CD14-positive monocyte (primary cell): ENCODE measurements at regions not wholly inside any gene's neighbourhood (a gene's known extent, or its start where the extent isn't known, plus 50 kb on each side); places are given as distances from the start of the nearest gene placed in this dataset.
"Not testable (repeated sequence)": the region's sequence is repeated elsewhere in the genome, so short reads cannot be mapped to it uniquely, and the experiment has no call there.

Experiments used
- DNase-seq, 3 donors: peaks; one replicate each; pipeline ENCODE4 v3.0.0-alpha.2; 2011 to 2022
- H2AFZ ChIP-seq: 2 replicates; pipeline ENCODE4 v1.6.0; 2012; ENCODE audit warnings: mild to moderate bottlenecking, low read depth, low read length, inconsistent platforms; ENCODE audit not compliant: insufficient read depth, poor library complexity, severe bottlenecking
- H3K27ac ChIP-seq, 2 donors: 1 replicate in 1 of 2; 2 replicates in 1 of 2; pipeline ENCODE4 v1.5.1; 2012 to 2013; ENCODE audit warnings: low read length in 2 of 2, control low read depth in 1 of 2, inconsistent platforms in 1 of 2, low read depth in 1 of 2, mild to moderate bottlenecking in 1 of 2
- H3K27me3 ChIP-seq, 2 donors: one replicate each; pipeline versions ENCODE4 v1.6.0 to v1.6.1; 2011 to 2013; ENCODE audit warnings: low read length in 2 of 2; ENCODE audit not compliant: control insufficient read depth in 2 of 2, insufficient read depth in 2 of 2
- H3K36me3 ChIP-seq, 2 donors: replicated peaks in 1 of 2; 1 replicate in 1 of 2; 2 replicates in 1 of 2; pipeline versions ENCODE4 v1.5.1 to v1.6.1; 2012 to 2013; ENCODE audit warnings: low read length in 2 of 2, control low read depth in 1 of 2, inconsistent platforms in 1 of 2, mild to moderate bottlenecking in 1 of 2; ENCODE audit not compliant: insufficient read depth in 2 of 2, control insufficient read depth in 1 of 2
- H3K4me1 ChIP-seq, 2 donors: 1 replicate in 1 of 2; 2 replicates in 1 of 2; pipeline versions ENCODE4 v1.5.1 to v1.6.1; 2012 to 2013; ENCODE audit warnings: low read length in 2 of 2, control low read depth in 1 of 2, inconsistent platforms in 1 of 2, mild to moderate bottlenecking in 1 of 2, moderate library complexity in 1 of 2; ENCODE audit not compliant: insufficient read depth in 2 of 2, control insufficient read depth in 1 of 2
- H3K4me2 ChIP-seq: replicated peaks from 2 replicates; pipeline ENCODE3; 2012; ENCODE audit warnings: low read length, moderate library complexity, mild to moderate bottlenecking; ENCODE audit not compliant: poor library complexity, severe bottlenecking; ENCODE audit errors: extremely low read depth
- H3K4me3 ChIP-seq, 3 experiments: fragments of 200-600 bp in 1 of 3; sonication (generic) in 1 of 3; replicated peaks in 1 of 3; 1 replicate in 2 of 3; 2 replicates in 1 of 3; pipeline ENCODE4 v1.5.1; 2011 to 2013; ENCODE audit warnings: low read length in 3 of 3, mild to moderate bottlenecking in 3 of 3, control low read depth in 2 of 3, low read depth in 2 of 3, inconsistent platforms in 1 of 3, moderate library complexity in 1 of 3
- H3K79me2 ChIP-seq: 2 replicates; pipeline ENCODE4 v1.6.0; 2012; ENCODE audit warnings: mild to moderate bottlenecking, control low read depth, inconsistent platforms, low read length, moderate library complexity; ENCODE audit not compliant: insufficient read depth
- H3K9ac ChIP-seq: 2 replicates; pipeline ENCODE4 v1.6.0; 2017; ENCODE audit warnings: low read length, mild to moderate bottlenecking; ENCODE audit not compliant: insufficient read depth, poor library complexity, severe bottlenecking
- H3K9me3 ChIP-seq, 2 donors: replicated peaks in 1 of 2; 1 replicate in 1 of 2; 2 replicates in 1 of 2; pipeline versions ENCODE4 v1.5.1 to v1.6.1; 2012 to 2013; ENCODE audit warnings: low read length in 2 of 2, control low read depth in 1 of 2; ENCODE audit not compliant: control insufficient read depth in 1 of 2, insufficient read depth in 1 of 2
- H4K20me1 ChIP-seq: 2 replicates; pipeline ENCODE4 v1.6.0; 2012; ENCODE audit warnings: mild to moderate bottlenecking, low read length, control low read depth, moderate library complexity; ENCODE audit not compliant: insufficient read depth
- H3K27ac Mint-ChIP-seq, 7 donors: one replicate each; pipeline ENCODE4 v1.8.0; 2020; ENCODE audit warnings: mild to moderate bottlenecking in 7 of 7, mixed read lengths in 7 of 7, moderate library complexity in 6 of 7, inconsistent platforms in 2 of 7
- H3K27me3 Mint-ChIP-seq, 3 donors: one replicate each; pipeline ENCODE4 v1.8.0; 2021 to 2022; ENCODE audit warnings: low read depth in 3 of 3, mild to moderate bottlenecking in 3 of 3, mixed read lengths in 3 of 3, moderate library complexity in 3 of 3, inconsistent platforms in 1 of 3
- H3K36me3 Mint-ChIP-seq, 2 donors: one replicate each; pipeline ENCODE4 v1.8.0; 2020; ENCODE audit warnings: mixed read lengths in 2 of 2, inconsistent platforms in 1 of 2, mild to moderate bottlenecking in 1 of 2
- H3K4me1 Mint-ChIP-seq: one replicate; pipeline ENCODE4 v1.8.0; 2020; ENCODE audit warnings: mild to moderate bottlenecking, mixed read lengths
- H3K4me3 Mint-ChIP-seq, 2 donors: one replicate each; pipeline ENCODE4 v1.8.0; 2020; ENCODE audit warnings: mild to moderate bottlenecking in 2 of 2, mixed read lengths in 2 of 2, moderate library complexity in 1 of 2
- H3K9me3 Mint-ChIP-seq, 7 donors: one replicate each; pipeline ENCODE4 v1.8.0; 2020 to 2022; ENCODE audit warnings: mixed read lengths in 7 of 7, mild to moderate bottlenecking in 6 of 7, moderate library complexity in 6 of 7, inconsistent platforms in 2 of 7
- WGBS: methylation state at CpG from one replicate; pipeline ENCODE4 v1.1.5; 2013; ENCODE audit warnings: missing lambda C conversion rate; ENCODE audit not compliant: insufficient coverage; 5-methylcytosine and 5-hydroxymethylcytosine counted together
- intact Hi-C, 2 donors: fragments of 100-400 bp; cut with micrococcal nuclease; formaldehyde crosslinking; loops; one replicate each; pipeline versions ENCODE4 v1.15.0 to v1.15.1; 2023
- TF ChIP-seq, protein P1 (sequence below): fragments of 200-600 bp; IDR thresholded peaks from one replicate; pipeline ENCODE4 v1.8.0; 2022; ENCODE audit warnings: antibody characterized with exemption, mild to moderate bottlenecking

DNA sequence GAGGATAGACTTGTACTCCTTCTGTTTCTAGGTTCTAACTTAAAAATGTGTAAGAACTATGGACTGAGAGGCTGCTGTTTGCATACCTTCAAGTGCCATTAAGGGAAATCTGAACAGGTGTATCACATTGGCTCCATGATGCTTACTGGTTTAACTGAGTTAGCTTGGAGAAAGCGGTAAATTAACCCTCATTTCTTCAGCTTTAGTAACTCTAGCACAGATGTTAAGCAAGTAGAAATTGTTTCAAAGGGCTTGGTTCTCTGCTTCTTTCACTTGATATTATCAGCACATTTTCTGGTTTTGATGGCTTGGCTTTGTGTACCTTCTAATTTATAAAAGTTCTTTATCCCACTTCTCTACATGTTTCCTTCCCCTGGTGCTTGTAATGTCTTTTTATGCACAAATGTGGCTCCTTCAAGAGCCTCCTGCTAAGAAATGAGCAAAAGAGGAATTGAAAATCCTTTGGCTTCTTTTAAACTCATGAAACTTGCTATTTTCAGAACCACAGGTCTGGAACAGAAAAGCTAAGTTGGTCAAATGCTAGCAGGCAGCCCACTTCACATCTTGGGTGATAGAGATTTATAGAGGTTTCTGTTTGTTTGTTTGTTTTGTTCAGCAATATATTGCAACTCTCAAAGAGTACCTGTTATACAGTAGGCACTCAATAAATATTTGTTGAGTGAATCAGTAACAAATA, 249.9 kb upstream of the THUMPD2 start:
- Mint-ChIP-seq H3K36me3 (peaks cover 0 to 4% of the 10 kb centered on the region in 2 donors), H3K9me3 (peaks cover 3 to 23% (median 14%) of the 10 kb centered on the region in 7 donors), H3K4me1 (peaks cover 33% of the 10 kb centered on the region), H3K27ac (peak overlapping the region in 2 of 7 donors; percentile 10 to 54), H3K27me3 (peaks cover 0 to 2% (median 0%) of the 10 kb centered on the region in 3 donors), H3K4me3 (peak overlapping the region in 1 of 2 donors; percentile 40)
- Histone ChIP-seq H3K9ac (no peak overlapping the region), H2AFZ (no peak overlapping the region), H3K36me3 (no peaks in the 10 kb centered on the region), H3K4me1 (peaks cover 23 to 27% of the 10 kb centered on the region in 2 donors), H3K9me3 (peaks cover 6% of the 10 kb centered on the region in 2 donors), H4K20me1 (no peaks in the 10 kb centered on the region), H3K4me3 (no peak overlapping the region), H3K79me2 (no peaks in the 10 kb centered on the region), H3K27me3 (no peaks in the 10 kb centered on the region), H3K27ac (peak overlapping the region in 1 of 2 donors; percentile 39), H3K4me2 (peak overlapping the region; percentile 32)
- TF ChIP-seq, protein P1, sequence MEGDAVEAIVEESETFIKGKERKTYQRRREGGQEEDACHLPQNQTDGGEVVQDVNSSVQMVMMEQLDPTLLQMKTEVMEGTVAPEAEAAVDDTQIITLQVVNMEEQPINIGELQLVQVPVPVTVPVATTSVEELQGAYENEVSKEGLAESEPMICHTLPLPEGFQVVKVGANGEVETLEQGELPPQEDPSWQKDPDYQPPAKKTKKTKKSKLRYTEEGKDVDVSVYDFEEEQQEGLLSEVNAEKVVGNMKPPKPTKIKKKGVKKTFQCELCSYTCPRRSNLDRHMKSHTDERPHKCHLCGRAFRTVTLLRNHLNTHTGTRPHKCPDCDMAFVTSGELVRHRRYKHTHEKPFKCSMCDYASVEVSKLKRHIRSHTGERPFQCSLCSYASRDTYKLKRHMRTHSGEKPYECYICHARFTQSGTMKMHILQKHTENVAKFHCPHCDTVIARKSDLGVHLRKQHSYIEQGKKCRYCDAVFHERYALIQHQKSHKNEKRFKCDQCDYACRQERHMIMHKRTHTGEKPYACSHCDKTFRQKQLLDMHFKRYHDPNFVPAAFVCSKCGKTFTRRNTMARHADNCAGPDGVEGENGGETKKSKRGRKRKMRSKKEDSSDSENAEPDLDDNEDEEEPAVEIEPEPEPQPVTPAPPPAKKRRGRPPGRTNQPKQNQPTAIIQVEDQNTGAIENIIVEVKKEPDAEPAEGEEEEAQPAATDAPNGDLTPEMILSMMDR: no peak
- intact Hi-C loops: no loop called here
- peak in 2 of 3 donors; percentile 13 to 24 for DNase-seq
- no CpG with 5 or more reads among the region's 1 CpG for WGBS

DNA sequence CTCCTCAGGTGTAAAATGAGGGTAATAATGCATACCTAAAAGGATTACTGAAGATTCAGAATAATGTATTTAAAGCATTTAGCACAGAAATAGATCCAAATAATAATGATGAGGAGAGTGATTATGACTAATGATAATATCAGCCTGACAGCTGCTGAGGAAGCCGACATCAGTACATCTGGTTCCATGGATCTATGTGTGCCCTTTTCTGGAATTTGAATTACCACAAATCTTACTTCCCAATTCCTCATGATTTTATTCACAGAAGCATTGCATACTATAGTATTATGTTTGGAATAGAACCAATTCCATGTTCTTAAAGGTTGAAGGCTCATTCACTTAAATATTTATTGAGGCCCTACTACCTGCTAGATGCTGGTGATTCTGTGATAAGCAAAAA, 248.9 kb upstream of the THUMPD2 start:
- Histone ChIP-seq H3K9ac (no peak overlapping the region), H2AFZ (no peak overlapping the region)
- intact Hi-C loops: no loop called here

DNA sequence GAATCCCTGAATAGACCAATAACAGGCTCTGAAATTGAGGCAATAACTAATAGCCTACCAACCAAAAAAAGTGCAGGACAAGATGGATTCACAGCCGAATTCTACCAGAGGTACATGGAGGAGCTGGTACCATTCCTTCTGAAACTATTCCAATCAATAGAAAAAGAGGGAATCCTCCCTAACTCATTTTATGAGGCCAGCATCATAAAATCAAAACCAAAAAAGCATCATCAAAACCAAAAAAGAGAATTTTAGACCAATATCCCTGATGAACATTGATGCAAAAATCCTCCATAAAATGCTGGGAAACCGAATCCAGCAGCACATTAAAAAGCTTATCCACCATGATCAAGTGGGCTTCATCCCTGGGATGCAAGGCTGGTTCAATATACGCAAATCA, 246.2 kb upstream of the THUMPD2 start:
- Mint-ChIP-seq H3K9me3 (peaks cover 15 to 38% (median 30%) of the 10 kb centered on the region in 7 donors), H3K4me1 (peaks cover 23% of the 10 kb centered on the region)
- H3K9ac ChIP-seq, H3K4me3 Mint-ChIP-seq, intact Hi-C loops, H3K27me3 Mint-ChIP-seq, H3K27me3 ChIP-seq, H3K79me2 ChIP-seq, DNase-seq, H2AFZ ChIP-seq, H3K4me3 ChIP-seq, H3K27ac Mint-ChIP-seq, H3K27ac ChIP-seq, H4K20me1 ChIP-seq, H3K36me3 ChIP-seq, H3K4me2 ChIP-seq, H3K36me3 Mint-ChIP-seq: not testable (repeated sequence)
- WGBS: no CpG with 5 or more reads among the region's 3 CpGs
- Histone ChIP-seq H3K4me1 (peaks cover 22 to 23% of the 10 kb centered on the region in 2 donors), H3K9me3 (peaks cover 16 to 18% of the 10 kb centered on the region in 2 donors)

More for the DNA sequence above, 248.9 kb upstream of the THUMPD2 start:
- TF ChIP-seq, protein P1: no peak
- H3K4me3 Mint-ChIP-seq: no peak overlapping the region
- WGBS: no CpG with 5 or more reads among the region's 1 CpG
- peaks cover 33% of the 10 kb centered on the region for H3K4me1 Mint-ChIP-seq
- Histone ChIP-seq H3K9me3 (no peaks in the 10 kb centered on the region), H4K20me1 (no peaks in the 10 kb centered on the region), H3K27me3 (no peaks in the 10 kb centered on the region), H3K27ac (no peak overlapping the region), H3K4me3 (no peak overlapping the region), H3K79me2 (no peaks in the 10 kb centered on the region), H3K36me3 (no peaks in the 10 kb centered on the region), H3K4me1 (peaks cover 23 to 27% of the 10 kb centered on the region in 2 donors), H3K4me2 (no peak overlapping the region)
- DNase-seq: no peak
- H3K9me3 Mint-ChIP-seq: peaks cover 4 to 18% (median 10%) of the 10 kb centered on the region in 7 donors
- H3K27me3 Mint-ChIP-seq: peaks cover 0 to 2% (median 0%) of the 10 kb centered on the region in 3 donors
- H3K36me3 Mint-ChIP-seq: no peaks in the 10 kb centered on the region
- H3K27ac Mint-ChIP-seq: no peak overlapping the region
